Renal pelvis (tissue), 1 donor: ENCODE measurements at regions not wholly inside any gene's neighbourhood (a gene's known extent, or its start where the extent isn't known, plus 50 kb on each side); places are given as distances from the start of the nearest gene placed in this dataset.

Experiments
- DNase-seq: peaks from one replicate; pipeline ENCODE4 v3.0.0-alpha.2; 2013

DNA sequence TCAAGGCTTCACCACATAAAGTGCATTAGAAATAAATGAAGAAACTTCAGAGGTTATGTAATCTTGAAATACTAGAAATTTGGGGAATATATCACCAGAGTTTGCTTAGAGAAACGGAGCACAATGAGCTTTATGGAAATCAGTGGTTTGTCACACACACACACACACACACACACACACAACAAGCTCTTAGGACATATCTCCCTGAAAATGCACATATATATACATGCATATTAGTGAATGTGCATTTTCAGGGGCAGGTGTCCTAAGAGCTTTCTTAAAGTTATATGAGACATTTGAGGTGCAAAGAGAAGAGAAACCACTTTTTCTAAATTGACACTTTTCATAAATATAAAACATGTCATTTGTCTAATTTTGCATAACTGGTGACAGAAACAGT, 93.7 kb upstream of the CARD18 start:
- no peak for DNase-seq

DNA sequence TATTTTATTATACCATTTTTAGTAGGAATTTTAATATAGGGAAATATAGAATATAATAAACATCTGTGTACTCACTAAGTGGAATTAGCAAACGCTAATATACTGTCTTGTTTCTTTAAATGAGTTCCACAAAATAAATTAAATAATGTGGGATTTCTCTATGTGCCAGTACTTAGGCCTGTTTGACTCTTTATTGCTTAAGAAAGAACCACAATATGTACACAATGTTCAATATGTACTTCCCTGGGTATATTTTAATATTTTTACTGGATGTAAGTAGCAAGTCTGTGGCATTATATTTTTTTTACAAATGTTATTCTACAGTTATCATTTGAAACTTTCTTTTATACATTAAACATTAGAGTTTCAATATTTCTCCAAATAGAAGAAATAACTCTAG, 92.5 kb upstream of the CARD18 start:
- no peak for DNase-seq

DNA sequence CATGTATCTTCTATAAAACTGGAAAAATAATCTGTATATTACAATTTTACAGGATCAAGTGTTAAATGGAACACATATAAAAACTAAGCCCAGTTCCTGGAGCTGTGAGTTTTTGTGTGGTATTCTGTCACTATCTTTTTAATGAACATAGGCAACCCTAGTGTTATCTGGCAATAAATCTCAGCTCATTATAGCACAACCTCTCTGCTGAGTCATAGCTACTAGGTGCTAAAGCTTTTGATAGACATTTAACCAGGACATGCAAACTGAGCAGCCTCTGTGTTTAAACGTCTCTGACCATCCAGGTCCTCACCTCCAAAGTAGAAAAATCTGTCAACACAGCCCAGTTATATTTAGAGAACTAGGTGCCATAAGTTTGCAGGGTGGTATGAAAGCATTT, 91.0 kb upstream of the CARD18 start:
- DNase-seq = no peak

DNA sequence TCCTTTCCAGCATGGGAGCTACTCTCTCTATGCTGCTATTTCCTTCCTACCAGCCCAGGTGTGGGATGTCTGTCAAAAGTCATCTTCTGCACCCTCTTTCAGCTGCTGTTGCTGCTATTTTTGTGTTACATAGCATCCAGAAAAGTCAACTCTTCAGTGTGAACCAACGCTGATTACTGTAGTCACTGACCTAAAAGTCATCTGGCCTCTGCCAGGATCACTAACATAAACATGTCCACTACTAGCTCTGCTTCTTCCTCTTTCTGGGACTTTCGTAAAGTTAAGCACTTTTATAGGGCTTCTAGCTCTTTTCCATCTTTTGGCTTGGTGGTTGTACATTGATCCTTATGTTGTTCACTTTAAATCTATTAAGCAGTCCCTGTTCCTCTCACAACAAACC, 90.2 kb upstream of the CARD18 start:
- no peak for DNase-seq

DNA sequence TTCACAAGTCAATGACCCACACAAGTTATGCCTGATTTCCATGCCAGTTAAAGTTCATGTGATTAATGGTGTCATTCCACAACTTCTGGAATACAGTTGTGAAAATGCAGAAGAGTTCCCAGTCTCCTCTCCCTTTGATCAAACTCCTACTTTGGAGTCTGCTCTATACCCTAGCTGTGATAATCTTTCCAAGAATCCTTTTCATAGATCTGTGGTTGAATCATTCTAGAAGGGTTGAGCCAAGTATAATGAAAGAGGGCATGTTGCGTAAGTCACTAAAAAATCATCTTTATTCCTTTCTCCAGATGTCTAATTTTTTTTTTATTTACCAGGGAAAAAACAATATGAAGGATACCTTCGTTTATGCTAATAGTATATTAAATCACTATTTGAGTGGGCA, 89.7 kb upstream of the CARD18 start:
- DNase-seq = no peak

DNA sequence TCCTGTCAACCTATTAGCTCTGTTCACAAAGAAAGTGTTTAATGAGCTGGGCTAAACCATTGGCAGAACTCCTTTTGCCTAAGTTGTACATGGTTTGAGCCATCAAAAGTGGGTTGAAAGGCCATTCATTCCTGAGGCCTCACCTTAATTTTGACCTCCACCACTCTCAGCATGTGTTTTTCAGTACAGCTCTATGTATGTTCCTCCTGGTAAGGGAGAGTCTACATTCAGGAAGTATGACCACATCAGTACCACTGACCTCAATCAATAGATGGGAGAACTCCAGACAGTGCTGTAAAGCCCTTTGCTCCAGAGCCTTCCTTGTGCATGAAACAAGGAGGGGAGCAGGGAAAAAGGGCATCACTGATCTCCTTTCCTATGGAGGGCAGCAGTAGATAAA, 87.8 kb upstream of the CARD18 start:
- no peak for DNase-seq

DNA sequence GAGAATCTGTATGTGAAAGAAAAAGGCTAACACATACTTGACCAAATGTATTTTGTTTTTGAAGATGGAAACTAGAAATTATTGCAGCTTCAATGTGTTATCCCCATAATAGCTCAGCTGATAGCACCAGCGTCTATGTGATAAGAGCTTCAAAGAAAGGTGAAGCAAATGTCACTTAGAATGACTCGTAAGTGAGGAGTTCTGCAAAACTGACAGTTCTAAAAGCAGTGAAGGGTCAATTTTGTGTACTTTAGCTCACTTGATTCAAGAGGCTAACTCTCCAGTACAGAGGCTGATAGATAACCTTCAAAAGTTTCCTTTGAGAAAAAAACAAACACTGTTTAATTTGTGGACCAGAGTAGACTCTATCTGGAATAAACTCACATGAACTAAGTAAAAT, 87.2 kb upstream of the CARD18 start:
- DNase-seq = no peak

DNA sequence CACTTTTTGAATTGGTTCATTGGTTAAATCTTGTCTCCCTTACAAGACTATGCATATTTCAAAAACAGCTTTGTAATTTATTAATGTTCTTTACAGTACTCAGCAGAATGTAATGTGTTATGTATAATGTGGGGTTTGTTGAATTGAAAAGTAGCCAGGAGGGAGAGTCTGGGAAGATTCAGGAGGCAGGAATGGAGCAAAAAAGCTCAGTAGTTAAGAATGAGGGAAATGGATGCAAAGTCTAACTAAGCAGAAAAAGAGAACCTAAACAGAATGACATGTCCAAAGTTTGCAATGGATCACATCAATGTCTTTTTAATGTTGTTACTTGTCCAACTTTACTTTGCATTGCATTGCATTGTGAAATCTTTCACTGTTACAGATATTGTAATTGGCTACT, 86.5 kb upstream of the CARD18 start:
- DNase-seq = no peak

DNA sequence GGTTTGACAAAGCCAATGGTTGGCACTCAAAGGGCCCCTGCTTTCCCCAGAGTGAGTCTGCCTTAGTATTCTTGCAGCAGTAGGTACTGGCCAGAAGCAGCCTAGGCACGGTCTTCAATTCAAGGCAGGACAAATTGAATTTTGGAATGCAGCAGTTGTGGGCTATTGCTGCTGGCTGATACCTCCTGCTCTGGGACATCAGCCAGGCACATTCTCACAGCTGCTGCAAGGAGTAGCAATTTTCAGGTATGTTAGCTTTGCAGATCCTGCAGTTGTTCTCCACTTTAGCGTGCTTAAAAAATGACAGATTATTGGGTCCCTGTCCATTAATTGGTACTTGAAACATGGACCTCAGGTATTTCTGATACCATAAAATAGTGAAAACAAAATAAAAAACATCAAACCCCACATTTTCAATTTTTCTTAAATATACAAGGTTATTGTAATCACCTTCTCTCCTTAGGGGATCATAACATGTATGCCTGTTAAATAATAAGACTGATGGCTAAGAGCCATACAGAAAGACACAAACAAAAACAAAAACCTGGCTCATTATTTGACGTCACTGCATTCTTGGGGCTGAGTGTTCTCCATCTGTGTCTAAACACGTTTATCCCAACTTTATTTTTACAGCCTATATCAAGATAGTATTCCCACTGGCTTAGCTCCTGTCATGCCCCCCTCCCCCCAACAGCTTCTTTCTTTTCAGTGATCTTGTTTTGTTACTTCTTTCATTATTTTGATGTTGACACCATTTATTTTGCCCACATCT, 85.1 kb upstream of the CARD18 start:
- DNase-seq = no peak

DNA sequence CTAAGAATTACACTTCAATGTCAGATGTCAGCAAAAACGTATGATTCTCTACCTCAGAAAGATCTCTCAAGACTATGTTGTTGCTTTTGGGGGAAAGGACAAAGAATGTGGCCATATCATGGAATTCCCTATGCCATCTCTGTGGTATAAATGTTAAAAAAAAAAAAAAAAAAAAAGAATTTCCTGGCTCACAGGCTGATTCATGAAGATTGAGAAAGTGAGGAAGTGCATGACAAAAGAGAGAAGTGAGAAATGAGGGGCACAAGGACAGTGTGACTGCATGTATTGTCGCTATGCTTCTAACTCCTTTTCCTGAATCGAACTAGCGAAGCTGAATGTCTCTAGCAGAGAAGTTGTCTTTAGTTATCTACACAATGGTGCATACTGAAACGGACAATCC, 80.6 kb upstream of the CARD18 start:
- DNase-seq = no peak

DNA sequence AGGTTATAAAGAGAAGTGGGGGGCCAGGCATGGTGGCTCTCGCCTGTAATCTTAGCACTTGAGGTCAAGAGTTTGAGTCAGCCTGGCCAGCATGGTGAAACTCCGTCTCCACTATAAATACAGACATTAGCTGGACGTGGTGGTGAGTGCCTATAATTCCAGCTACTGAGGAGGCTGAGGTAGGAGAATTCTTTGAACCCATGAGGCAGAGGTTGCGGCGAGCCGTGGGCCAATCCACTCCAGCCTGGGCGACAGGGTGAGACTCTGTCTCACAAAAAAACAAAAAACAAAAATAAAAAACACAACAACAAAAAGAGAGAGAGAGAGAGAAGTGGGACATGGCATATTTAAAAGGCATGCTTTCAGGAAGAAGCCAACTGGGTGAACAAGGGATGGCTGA, 80.1 kb upstream of the CARD18 start:
- DNase-seq = no peak

DNA sequence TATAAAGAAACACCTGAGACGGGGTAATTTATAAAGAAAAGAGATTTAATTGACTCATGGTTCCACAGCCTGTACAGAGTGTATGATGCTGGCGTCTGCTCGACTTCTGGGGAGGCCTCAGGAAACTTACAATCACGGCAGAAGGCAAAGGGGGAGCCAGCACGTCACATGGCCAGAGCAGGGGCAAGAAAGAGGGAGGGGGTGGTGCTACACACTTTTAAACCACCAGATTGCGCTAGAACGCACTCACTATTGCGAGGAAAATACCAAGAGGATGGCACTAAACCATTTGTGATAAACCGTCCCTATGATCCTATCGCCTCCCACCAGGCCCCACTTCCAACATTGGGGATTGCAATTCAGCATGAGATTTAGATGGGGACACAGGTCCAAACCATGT, 79.7 kb upstream of the CARD18 start:
- DNase-seq = no peak

DNA sequence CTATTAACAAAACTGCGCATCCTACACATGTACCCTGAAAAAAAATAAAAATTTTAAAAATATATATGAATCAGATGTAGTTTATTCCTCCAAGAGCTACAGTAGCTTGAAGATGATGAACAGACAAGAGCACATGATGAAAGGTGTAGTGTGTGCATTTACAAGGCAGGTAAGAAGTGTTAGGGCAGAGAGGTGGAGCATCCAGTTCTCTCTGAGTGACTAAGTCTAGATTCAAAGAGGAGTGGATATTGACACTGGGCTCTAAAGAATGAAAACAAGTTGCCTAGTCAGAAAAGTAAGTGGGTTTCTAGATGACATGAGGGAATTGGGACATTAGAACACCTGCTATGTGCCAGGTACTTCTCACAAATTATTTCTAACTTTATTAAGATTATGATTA, 76.0 kb upstream of the CARD18 start:
- DNase-seq = no peak

DNA sequence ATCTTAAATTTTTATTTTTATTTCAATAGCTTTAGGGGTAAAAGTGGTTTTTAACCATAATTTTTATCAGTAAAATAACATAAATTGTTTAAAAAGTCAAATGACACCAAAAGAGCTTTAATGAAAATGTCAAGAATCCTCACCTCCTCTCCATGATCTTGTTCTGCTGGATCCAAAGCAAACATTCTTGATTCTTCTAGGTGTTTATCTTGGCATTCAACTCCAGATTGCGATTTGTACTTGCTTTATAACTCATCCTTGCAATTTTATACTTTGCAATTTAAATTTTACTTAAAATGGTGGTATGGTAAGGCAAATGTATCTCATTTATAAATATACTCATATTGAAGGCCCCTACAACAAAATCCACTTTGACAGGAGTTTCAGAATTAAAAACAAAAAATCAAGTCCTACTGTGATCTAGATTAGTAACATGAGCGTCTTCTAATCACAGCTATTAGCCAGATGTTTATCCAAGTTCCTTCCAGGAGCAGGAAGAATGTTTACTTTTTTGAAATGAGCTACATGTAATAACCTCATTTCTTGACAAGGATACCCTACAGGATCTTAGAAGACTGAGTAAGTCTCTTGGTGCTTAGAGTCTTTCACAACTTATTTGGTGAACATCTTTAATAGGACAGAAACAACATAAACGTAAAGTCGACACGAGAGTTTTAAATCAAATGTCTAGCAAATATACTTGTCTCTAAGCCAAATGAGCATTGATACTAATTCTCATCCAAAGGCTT, 72.4 kb upstream of the CARD18 start:
- no peak for DNase-seq

DNA sequence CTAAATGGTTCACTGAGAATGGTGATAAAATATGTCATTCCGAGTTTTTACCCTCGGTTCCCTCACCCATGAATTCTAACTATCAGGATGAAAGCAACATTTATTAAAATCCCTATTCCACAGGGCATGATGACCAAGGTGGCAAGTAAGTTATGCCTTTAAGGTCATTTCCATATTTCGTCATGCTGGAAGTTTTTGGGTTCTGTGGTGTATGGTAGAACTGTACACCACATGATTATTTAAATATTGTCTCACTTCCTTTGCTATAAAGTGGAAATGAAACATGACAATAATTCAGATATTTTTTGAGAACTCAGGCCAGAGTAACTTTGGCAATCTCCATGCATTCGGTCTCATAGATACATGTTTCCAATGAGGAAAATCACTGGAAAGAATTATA, 68.5 kb upstream of the CARD18 start:
- DNase-seq = no peak

DNA sequence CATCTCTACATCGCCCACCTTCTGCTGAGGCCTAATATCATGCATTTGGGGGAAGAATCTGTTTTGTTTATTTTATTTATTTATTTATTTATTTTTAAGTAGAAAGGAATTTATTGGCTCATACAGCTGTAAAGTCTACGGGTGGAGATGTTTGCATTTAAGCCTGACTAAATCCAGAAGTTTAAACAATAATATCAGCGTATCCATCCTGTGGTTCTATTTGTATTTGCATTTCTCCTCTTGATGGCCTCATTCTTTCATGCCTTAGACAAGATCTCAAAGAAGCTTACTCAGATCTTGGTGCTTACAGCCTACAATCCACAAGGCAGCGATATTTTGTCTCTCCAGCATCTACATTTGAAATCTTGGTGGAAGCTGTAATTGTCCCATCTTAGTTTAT, 67.1 kb upstream of the CARD18 start:
- DNase-seq = no peak

DNA sequence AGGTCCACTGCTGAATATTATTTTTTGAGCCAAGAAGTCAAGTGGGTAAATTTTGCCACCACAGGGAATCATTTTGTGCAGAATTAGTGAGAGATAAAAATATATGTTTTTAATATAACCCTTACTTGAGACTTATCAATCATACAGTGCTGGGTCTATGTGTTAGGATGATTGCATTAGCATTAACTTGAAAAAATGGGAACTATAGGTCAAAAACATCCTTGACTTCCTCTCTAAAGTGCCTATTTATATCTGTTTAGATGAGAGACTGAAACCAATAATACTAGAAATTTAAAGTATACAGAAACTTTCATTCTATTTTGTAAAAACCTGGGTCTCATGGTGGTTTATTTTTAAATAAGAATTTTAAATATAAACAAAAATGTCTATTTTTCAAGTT, 65.1 kb upstream of the CARD18 start:
- DNase-seq = no peak

DNA sequence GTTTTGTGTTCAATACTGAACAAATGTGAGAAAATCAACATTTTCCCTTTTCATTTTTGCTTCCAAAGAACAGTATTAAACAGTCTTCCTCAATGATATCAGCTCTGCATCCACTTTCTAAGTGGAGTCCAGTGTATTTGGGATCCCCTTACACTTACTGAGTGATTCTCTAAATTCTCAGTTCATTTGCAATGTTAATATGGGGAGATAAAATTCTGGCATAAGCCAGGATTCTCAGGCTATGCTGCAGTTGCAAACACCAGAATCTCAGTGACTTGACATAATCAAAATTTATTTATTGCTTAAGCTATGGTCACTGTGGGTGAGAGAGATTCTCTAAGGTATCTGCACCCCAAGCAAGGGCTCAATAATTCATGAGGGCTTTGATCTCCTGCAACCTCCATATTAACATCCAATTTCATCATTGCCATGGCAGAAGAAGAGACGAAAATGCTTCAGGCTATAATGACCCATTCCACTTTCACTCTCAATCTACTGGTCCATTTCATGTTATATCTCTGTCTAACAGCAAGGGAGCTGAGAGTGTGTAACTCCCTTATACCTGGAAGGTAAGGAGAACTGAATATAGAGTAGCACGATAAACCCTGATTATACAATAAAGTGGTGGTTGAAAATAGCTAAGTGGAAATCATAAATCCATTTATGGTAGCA, 64.1 kb upstream of the CARD18 start:
- no peak for DNase-seq

DNA sequence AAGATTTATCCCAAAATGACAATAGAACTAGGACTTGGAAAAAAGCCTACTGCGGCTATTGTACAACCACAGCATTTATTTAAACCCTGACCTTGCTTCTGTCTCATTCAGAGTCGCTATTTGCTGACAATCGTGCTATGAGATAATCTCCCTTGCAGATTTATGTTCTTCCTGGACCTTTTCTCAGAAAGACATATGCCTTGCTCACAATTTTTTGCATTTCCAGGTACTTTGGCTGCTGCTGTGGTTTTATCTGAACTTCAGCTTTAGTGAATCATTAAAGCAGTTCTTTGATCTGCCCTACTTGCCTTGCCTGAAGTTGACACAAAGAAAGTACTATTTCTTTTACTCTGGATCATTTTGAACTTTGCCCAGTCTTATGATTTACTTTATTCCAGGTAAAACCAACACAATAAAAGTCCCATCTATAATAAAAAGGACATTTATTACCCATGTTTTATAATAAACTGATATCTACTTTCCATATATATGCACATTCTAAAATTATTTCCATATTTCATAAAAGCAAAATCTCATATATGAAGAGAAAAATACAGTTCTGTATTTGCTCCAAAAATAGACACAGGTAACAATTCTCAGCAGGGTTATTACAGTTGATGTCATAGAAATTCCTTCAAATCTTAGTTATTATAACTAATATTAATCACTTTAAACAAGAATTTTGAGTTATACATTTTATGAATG, 63.4 kb upstream of the CARD18 start:
- no peak for DNase-seq

DNA sequence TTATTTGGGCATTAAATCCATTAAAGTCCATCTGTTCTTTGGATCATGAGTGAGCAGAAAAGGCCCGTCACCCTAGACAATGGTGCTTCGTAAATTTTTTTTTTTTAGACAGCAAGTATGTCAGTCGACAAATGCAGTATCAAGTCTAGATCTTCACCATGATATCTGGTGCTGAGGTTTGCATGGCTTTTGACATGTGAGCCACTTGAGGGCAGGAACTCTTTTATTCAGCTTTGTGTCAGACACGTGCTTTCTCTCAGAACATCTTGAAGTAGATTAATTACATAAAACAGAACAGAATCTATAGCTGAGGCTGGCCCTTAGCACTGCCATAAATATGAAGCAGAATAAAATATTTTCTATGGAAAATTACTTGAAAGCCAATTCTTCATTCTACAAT, 62.9 kb upstream of the CARD18 start:
- no peak for DNase-seq

DNA sequence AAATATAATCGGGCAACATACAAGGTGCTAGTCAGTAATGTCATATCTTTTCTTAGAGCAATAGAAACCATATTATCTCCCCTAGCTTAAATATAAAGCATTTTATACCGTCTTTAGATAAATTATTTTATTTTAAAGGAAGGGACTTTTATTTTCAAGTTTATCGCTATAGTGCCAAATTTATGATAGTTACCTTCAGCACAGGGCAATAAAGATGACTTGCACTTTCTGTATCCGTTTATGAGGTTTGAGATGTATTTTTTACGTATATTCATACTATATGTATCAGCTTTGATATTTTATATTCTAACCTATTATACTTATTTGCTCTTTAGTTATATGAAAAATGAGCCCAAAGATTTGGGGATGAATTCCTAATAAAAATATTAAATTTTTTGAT, 61.6 kb upstream of the CARD18 start:
- DNase-seq = no peak

DNA sequence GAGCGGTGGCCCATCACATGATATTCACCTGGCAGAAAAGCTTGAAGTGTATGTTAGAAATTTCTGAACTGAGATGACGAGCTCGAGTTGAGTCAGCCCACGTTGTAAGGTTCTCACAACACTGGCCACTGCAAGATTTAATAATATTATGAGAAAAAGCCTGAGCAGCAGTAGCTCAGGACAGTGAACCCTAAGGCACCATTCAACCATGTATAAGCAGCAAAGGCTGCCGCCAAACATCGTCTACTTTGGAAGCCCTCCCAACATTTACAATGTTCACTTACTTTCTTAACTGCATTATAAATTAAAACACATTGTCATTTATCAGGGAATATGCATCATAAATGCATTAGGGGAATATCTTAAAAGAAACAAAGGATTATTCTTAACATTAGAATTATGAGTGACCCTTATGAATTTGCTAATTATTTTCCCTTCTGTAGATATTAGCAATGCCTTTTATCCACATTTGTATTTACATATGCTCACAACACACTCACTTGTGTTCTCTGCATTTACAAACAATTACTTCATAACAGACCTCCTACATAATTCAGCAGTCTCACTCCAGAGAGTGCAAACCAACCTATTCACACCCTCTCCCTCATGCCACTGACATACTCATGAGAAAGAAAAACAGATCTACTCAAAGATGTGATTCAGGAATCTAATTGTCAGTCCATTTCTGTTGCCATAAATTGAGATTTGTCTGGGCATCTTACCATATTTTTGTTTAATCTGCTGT, 57.7 kb upstream of the CARD18 start:
- no peak for DNase-seq
